Calu3 (cell line): ENCODE measurements at regions not wholly inside any gene's neighbourhood (a gene's known extent, or its start where the extent isn't known, plus 50 kb on each side); places are given as distances from the start of the nearest gene placed in this dataset.
"Not testable (repeated sequence)": the region's sequence is repeated elsewhere in the genome, so short reads cannot be mapped to it uniquely, and the experiment has no call there.

Source experiments
- BruUV-seq: library from RNA; stranded (reverse); fragments of 400-500 nt; replicated peaks from 2 replicates; lab custom pipeline; 2021; lab: Mats Ljungman, UMichigan
- CTCF ChIA-PET: fragments of 300-600 bp; sonication (Branson Sonifier 250); formaldehyde crosslinking; loops from one replicate; lab custom pipeline; 2022; ENCODE audit warnings: antibody characterized with exemption; lab: Charles Lee
- DNase-seq: peaks from one replicate; pipeline ENCODE4 v3.0.0; 2022
- H3K27ac Mint-ChIP-seq: one replicate; pipeline ENCODE4 v1.8.0; 2022; ENCODE audit warnings: mixed read lengths; ENCODE audit not compliant: unreplicated experiment
- H3K27me3 Mint-ChIP-seq: one replicate; pipeline ENCODE4 v1.8.0; 2022; ENCODE audit warnings: mixed read lengths; ENCODE audit not compliant: unreplicated experiment
- H3K36me3 Mint-ChIP-seq: one replicate; pipeline ENCODE4 v1.8.0; 2022; ENCODE audit warnings: mild to moderate bottlenecking, moderate library complexity, mixed read lengths; ENCODE audit not compliant: insufficient read depth, unreplicated experiment
- H3K4me1 Mint-ChIP-seq: one replicate; pipeline ENCODE4 v1.8.0; 2022; ENCODE audit warnings: mild to moderate bottlenecking, low read depth, mixed read lengths; ENCODE audit not compliant: unreplicated experiment
- H3K4me3 Mint-ChIP-seq: one replicate; pipeline ENCODE4 v1.8.0; 2022; ENCODE audit warnings: mild to moderate bottlenecking, low read depth, moderate library complexity, mixed read lengths; ENCODE audit not compliant: unreplicated experiment
- H3K9me3 Mint-ChIP-seq: one replicate; pipeline ENCODE4 v1.8.0; 2022; ENCODE audit warnings: low read depth, mixed read lengths; ENCODE audit not compliant: unreplicated experiment
- intact Hi-C: fragments of 100-400 bp; cut with micrococcal nuclease; formaldehyde crosslinking; loops from one replicate; pipeline ENCODE4 v1.10.0; 2022; ENCODE audit not compliant: unreplicated experiment
- TF ChIP-seq, protein P1 (sequence below): fragments of 200-600 bp; IDR thresholded peaks from one replicate; pipeline ENCODE4 v1.8.0; 2022; ENCODE audit warnings: antibody characterized with exemption; ENCODE audit not compliant: unreplicated experiment

GRCh38 chr7:153065051-153065450 lies 305.5 kb downstream of the ACTR3B start:
- TF ChIP-seq, protein P1, sequence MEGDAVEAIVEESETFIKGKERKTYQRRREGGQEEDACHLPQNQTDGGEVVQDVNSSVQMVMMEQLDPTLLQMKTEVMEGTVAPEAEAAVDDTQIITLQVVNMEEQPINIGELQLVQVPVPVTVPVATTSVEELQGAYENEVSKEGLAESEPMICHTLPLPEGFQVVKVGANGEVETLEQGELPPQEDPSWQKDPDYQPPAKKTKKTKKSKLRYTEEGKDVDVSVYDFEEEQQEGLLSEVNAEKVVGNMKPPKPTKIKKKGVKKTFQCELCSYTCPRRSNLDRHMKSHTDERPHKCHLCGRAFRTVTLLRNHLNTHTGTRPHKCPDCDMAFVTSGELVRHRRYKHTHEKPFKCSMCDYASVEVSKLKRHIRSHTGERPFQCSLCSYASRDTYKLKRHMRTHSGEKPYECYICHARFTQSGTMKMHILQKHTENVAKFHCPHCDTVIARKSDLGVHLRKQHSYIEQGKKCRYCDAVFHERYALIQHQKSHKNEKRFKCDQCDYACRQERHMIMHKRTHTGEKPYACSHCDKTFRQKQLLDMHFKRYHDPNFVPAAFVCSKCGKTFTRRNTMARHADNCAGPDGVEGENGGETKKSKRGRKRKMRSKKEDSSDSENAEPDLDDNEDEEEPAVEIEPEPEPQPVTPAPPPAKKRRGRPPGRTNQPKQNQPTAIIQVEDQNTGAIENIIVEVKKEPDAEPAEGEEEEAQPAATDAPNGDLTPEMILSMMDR: no peak
- Mint-ChIP-seq H3K9me3 (peaks cover 10% of the 10 kb centered on the region), H3K27ac (no peak overlapping the region), H3K27me3 (no peaks in the 10 kb centered on the region), H3K4me3 (no peak overlapping the region), H3K4me1 (no peaks in the 10 kb centered on the region), H3K36me3 (no peaks in the 10 kb centered on the region)
- DNase-seq: no peak
- intact Hi-C loops: no loop called here
- CTCF ChIA-PET: no interaction called here
- BruUV-seq: no TSS peak

- CTCF ChIA-PET: no interaction called here
- no TSS peak for BruUV-seq
- intact Hi-C loops: no loop called here
These were observed 307.2 kb downstream of the ACTR3B start for GRCh38 chr7:153066711-153067110.

DNA sequence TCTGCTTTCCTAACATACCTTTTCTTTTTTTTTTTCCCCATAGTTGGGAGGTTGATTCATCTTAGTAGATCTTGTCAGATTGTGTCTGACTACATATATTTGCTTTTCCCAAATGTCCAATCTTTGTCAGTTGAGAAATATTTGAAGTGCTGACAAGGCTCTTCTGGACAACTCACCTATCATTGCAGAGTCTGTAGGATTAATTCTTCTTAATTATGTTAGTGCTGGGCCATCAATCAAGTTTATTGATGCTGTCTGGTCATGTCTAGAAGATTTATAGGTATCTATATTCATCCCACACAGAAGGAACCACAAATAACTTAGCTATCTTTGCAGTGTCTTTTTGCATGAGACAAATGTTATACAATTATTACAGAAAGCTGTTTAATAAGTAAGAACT lies 310.6 kb downstream of the ACTR3B start:
- Mint-ChIP-seq H3K4me3 (no peak overlapping the region), H3K9me3 (peaks cover 7% of the 10 kb centered on the region), H3K27me3 (no peaks in the 10 kb centered on the region), H3K27ac (no peak overlapping the region), H3K4me1 (no peaks in the 10 kb centered on the region), H3K36me3 (no peaks in the 10 kb centered on the region)
- intact Hi-C loops: no loop called here
- CTCF ChIA-PET: interaction anchor here (0.6 kb wide), 1 partner anchor 394 kb away, joined by 3 read pairs; no protein-coding TSS in a partner anchor
- TF ChIP-seq, protein P1: no peak
- no peak for DNase-seq
- BruUV-seq: no TSS peak

More at GRCh38 chr7:153066711-153067110, 307.2 kb downstream of the ACTR3B start:
- no peaks in the 10 kb centered on the region for H3K36me3 Mint-ChIP-seq
- H3K27me3 Mint-ChIP-seq: no peaks in the 10 kb centered on the region
- no peak for DNase-seq
- no peak overlapping the region for H3K4me3 Mint-ChIP-seq
- TF ChIP-seq, protein P1: no peak
- peaks cover 10% of the 10 kb centered on the region for H3K9me3 Mint-ChIP-seq
- H3K27ac Mint-ChIP-seq: no peak overlapping the region
- no peaks in the 10 kb centered on the region for H3K4me1 Mint-ChIP-seq

DNA sequence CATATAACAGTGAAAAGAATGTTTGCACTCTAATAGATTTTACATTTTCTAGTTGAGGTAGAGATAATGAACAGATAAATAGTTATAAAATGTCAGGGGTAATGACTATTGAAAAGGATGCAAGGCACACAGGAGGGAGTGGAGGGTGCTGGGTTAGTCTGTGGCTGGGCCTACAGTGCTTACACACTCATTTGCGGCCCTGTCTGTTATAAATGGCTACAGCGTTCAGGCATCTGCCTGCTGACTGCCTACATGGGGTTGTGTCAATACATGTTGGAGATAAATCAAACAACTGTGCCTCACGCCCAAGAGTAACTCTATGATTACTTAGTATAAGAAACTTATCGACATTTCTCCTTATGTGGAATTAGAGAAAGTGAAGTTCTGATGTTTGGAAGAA lies 313.3 kb downstream of the ACTR3B start:
- BruUV-seq: no TSS peak
- TF ChIP-seq, protein P1: no peak
- Mint-ChIP-seq H3K4me1 (no peaks in the 10 kb centered on the region), H3K27ac (no peak overlapping the region), H3K9me3 (peaks cover 9% of the 10 kb centered on the region), H3K4me3 (no peak overlapping the region), H3K36me3 (no peaks in the 10 kb centered on the region), H3K27me3 (no peaks in the 10 kb centered on the region)
- CTCF ChIA-PET: no interaction called here
- DNase-seq: no peak
- intact Hi-C loops: no loop called here

DNA sequence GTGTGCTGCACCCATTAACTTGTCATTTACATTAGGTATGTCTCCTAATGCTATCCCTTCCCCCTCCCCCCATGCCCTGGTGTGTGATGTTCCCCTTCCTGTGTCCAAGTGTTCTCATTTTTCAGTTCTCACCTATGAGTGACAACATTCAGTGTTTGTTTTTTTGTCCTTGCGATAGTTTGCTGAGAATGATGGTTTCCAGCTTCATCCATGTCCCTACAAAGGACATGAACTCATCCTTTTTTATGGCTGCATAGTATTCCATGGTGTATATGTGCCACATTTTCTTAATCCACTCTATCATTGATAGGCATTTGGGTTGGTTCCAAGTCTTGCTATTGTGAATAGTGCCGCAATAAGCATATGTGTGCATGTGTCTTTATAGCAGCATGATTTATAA lies 316.7 kb downstream of the ACTR3B start:
- H3K4me3 Mint-ChIP-seq, DNase-seq, BruUV-seq, H3K4me1 Mint-ChIP-seq, intact Hi-C loops, H3K27me3 Mint-ChIP-seq, H3K9me3 Mint-ChIP-seq, H3K27ac Mint-ChIP-seq, CTCF ChIA-PET, H3K36me3 Mint-ChIP-seq: not testable (repeated sequence)
